ENCODE measurements at regions not wholly inside any gene's neighbourhood (a gene's known extent, or its start where the extent isn't known, plus 50 kb on each side); places are given as distances from the start of the nearest gene placed in this dataset.

DNA sequence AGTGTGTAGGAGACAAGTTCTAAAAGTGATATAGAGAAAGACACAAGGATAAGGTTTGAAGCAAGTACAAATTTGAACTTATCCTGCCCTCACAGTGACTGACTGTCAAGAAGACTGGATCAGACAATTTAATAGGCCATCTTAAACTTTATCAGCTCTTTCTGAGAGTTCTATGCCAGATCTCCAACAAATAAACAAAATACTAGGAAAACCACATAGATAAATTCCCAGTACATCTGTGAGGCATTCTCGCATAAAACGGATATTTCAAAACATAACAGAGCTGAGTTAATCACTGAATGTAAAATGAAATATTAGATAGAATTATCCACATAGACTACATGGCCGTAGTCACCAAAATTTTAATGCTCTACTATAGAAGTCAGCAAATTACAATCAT, 120.9 kb upstream of the LUZP2 start:
- Histone ChIP-seq H3K79me2 (ENCODE audit: low read length) (no peaks in the 10 kb centered on the region), H3K9ac (ENCODE audit: low read length) (no peak overlapping the region), H3K27ac (ENCODE audit: low read length) (no peak overlapping the region), H3K9me3 (replicated peaks; ENCODE audit: insufficient read depth, low read length) (no peaks in the 10 kb centered on the region), H3K36me3 (replicated peaks; ENCODE audit: insufficient read depth, low read length) (no peaks in the 10 kb centered on the region), H3K4me1 (ENCODE audit: low read length) (no peaks in the 10 kb centered on the region), H2AFZ (ENCODE audit: low read length) (no peak overlapping the region), H3F3A (ENCODE audit: insufficient read depth, low read length) (no peaks in the 10 kb centered on the region), H3K9me2 (replicated peaks; ENCODE audit: insufficient read depth, low read length) (no peaks in the 10 kb centered on the region), H4K20me1 (ENCODE audit: insufficient read depth, low read length) (no peaks in the 10 kb centered on the region), H3K4me2 (ENCODE audit: low read depth, low read length) (no peak overlapping the region), H3K4me3 (ENCODE audit: low read length) (no peak overlapping the region), H3K27me3 (replicated peaks; ENCODE audit: insufficient read depth, low read length) (no peaks in the 10 kb centered on the region)
- no peak for DNase-seq
- TF ChIP-seq EZH2 (optimal IDR thresholded peaks at IDR 0.05; ENCODE audit: low read depth, low read length), result no peak
- TF ChIP-seq EZH2phosphoT487 (IDR thresholded peaks at IDR 0.05; ENCODE audit: low read length), result no peak
- TF ChIP-seq, protein P1, sequence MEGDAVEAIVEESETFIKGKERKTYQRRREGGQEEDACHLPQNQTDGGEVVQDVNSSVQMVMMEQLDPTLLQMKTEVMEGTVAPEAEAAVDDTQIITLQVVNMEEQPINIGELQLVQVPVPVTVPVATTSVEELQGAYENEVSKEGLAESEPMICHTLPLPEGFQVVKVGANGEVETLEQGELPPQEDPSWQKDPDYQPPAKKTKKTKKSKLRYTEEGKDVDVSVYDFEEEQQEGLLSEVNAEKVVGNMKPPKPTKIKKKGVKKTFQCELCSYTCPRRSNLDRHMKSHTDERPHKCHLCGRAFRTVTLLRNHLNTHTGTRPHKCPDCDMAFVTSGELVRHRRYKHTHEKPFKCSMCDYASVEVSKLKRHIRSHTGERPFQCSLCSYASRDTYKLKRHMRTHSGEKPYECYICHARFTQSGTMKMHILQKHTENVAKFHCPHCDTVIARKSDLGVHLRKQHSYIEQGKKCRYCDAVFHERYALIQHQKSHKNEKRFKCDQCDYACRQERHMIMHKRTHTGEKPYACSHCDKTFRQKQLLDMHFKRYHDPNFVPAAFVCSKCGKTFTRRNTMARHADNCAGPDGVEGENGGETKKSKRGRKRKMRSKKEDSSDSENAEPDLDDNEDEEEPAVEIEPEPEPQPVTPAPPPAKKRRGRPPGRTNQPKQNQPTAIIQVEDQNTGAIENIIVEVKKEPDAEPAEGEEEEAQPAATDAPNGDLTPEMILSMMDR (IDR thresholded peaks at IDR 0.05; ENCODE audit: low read length), result no peak

GRCh38 chr11:24383137-24383536, 113.7 kb upstream of the LUZP2 start:
- no peaks in the 10 kb centered on the region for H3K9me3 ChIP-seq (replicated peaks; ENCODE audit: insufficient read depth, low read length)
- H3K4me1 ChIP-seq (ENCODE audit: low read length), result no peaks in the 10 kb centered on the region
- no peak overlapping the region for H3K4me2 ChIP-seq (ENCODE audit: low read depth, low read length)
- no peaks in the 10 kb centered on the region for H4K20me1 ChIP-seq (ENCODE audit: insufficient read depth, low read length)
- no peak overlapping the region for H3K9ac ChIP-seq (ENCODE audit: low read length)
- H3K27ac ChIP-seq (ENCODE audit: low read length), result no peak overlapping the region
- no peak overlapping the region for H3K4me3 ChIP-seq (ENCODE audit: low read length)
- H3K9me2 ChIP-seq (replicated peaks; ENCODE audit: insufficient read depth, low read length), result no peaks in the 10 kb centered on the region
- no peaks in the 10 kb centered on the region for H3K79me2 ChIP-seq (ENCODE audit: low read length)
- no peak for DNase-seq
- H3K36me3 ChIP-seq (replicated peaks; ENCODE audit: insufficient read depth, low read length), result no peaks in the 10 kb centered on the region
- no peaks in the 10 kb centered on the region for H3K27me3 ChIP-seq (replicated peaks; ENCODE audit: insufficient read depth, low read length)
- H2AFZ ChIP-seq (ENCODE audit: low read length), result no peak overlapping the region
- H3F3A ChIP-seq (ENCODE audit: insufficient read depth, low read length), result no peaks in the 10 kb centered on the region
- TF ChIP-seq EZH2 (optimal IDR thresholded peaks at IDR 0.05; ENCODE audit: low read depth, low read length), result no peak
- TF ChIP-seq, protein P1 (IDR thresholded peaks at IDR 0.05; ENCODE audit: low read length), result no peak
- TF ChIP-seq EZH2phosphoT487 (IDR thresholded peaks at IDR 0.05; ENCODE audit: low read length), result no peak

DNA sequence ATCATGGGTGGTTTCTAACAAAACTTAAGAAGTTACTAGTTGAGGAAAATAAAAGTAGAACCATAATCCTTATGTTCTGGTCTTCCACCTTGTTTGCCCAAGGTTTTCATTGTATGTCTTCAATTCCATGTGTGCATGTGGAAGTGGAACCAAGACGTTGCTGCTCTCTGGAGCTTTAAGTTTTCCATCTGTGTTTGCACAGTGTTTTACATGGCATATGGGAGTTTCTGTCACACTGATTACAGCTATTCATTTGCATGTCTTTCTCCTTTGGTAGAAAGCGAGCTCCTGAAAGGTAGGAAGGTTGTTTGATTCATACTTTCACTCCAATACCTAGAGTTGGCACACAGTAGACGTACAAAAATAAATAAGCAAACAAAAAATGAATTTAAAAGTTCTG, 112.6 kb upstream of the LUZP2 start:
- no peaks in the 10 kb centered on the region for H3K9me3 ChIP-seq (replicated peaks; ENCODE audit: insufficient read depth, low read length)
- no peaks in the 10 kb centered on the region for H3K4me1 ChIP-seq (ENCODE audit: low read length)
- no peaks in the 10 kb centered on the region for H3K27me3 ChIP-seq (replicated peaks; ENCODE audit: insufficient read depth, low read length)
- no peak overlapping the region for H3K4me3 ChIP-seq (ENCODE audit: low read length)
- TF ChIP-seq EZH2 (optimal IDR thresholded peaks at IDR 0.05; ENCODE audit: low read depth, low read length), result no peak
- no peaks in the 10 kb centered on the region for H3K79me2 ChIP-seq (ENCODE audit: low read length)
- no peak overlapping the region for H3K27ac ChIP-seq (ENCODE audit: low read length)
- H3K4me2 ChIP-seq (ENCODE audit: low read depth, low read length), result no peak overlapping the region
- no peaks in the 10 kb centered on the region for H3F3A ChIP-seq (ENCODE audit: insufficient read depth, low read length)
- H3K9ac ChIP-seq (ENCODE audit: low read length), result no peak overlapping the region
- H3K9me2 ChIP-seq (replicated peaks; ENCODE audit: insufficient read depth, low read length), result no peaks in the 10 kb centered on the region
- no peak overlapping the region for H2AFZ ChIP-seq (ENCODE audit: low read length)
- no peaks in the 10 kb centered on the region for H4K20me1 ChIP-seq (ENCODE audit: insufficient read depth, low read length)
- DNase-seq, result no peak
- H3K36me3 ChIP-seq (replicated peaks; ENCODE audit: insufficient read depth, low read length), result no peaks in the 10 kb centered on the region

DNA sequence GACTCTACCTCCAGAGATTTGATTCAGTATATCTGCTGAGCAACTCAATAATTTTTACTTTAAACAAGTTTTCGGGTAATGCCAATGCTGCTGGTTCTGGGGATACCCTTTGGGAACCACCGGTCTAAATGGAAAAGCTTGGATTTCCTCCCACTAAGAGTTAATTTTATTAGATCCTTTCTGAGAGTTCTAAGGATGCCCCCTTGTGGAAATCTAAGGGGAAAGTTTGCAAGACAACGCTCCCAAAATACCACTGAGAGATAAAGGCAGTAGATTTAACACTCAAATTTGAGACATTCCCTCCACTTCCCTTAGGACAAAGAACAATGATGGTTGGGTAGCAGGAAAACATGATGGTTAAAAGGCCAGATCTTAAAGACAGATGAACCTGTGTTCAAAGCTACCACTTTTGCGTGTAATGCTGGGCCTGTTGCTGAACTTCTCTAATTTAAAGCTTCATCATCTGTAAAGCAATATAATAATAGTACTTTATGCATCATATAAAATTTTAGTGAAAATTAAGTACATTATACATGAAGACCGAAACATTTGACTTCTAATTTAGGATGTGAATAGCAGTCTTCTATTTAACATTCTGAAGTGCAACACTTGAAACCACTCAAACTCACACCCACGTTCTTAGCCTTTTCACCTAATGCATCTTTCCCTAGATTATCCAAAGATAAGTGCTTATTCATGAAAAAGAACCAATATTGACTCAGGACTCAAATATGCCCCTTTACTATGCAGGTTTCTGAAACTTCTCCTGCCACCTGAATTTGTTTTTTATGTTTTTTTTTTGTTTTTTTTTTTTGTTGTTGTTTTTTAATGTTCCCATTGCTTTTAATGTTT, 110.1 kb upstream of the LUZP2 start:
- H3K4me1 ChIP-seq (ENCODE audit: low read length), result no peaks in the 10 kb centered on the region
- no peak overlapping the region for H3K27ac ChIP-seq (ENCODE audit: low read length)
- no peak overlapping the region for H3K4me3 ChIP-seq (ENCODE audit: low read length)
- H3K9me2 ChIP-seq (replicated peaks; ENCODE audit: insufficient read depth, low read length), result no peaks in the 10 kb centered on the region
- no peaks in the 10 kb centered on the region for H3K9me3 ChIP-seq (replicated peaks; ENCODE audit: insufficient read depth, low read length)
- H3K79me2 ChIP-seq (ENCODE audit: low read length), result no peaks in the 10 kb centered on the region
- no peak overlapping the region for H3K4me2 ChIP-seq (ENCODE audit: low read depth, low read length)
- no peaks in the 10 kb centered on the region for H4K20me1 ChIP-seq (ENCODE audit: insufficient read depth, low read length)
- H3K36me3 ChIP-seq (replicated peaks; ENCODE audit: insufficient read depth, low read length), result no peaks in the 10 kb centered on the region
- TF ChIP-seq, protein P1 (IDR thresholded peaks at IDR 0.05; ENCODE audit: low read length), result peak; percentile 47
- TF ChIP-seq EZH2phosphoT487 (IDR thresholded peaks at IDR 0.05; ENCODE audit: low read length), result no peak
- TF ChIP-seq EZH2 (optimal IDR thresholded peaks at IDR 0.05; ENCODE audit: low read depth, low read length), result no peak
- H3F3A ChIP-seq (ENCODE audit: insufficient read depth, low read length), result no peaks in the 10 kb centered on the region
- no peak overlapping the region for H2AFZ ChIP-seq (ENCODE audit: low read length)
- peak; percentile 21 for DNase-seq
- H3K27me3 ChIP-seq (replicated peaks; ENCODE audit: insufficient read depth, low read length), result no peaks in the 10 kb centered on the region
- H3K9ac ChIP-seq (ENCODE audit: low read length), result no peak overlapping the region

All from MM.1S (cell line).